Effector CD4-positive, alpha-beta T cell (primary cell): ENCODE measurements at regions not wholly inside any gene's neighbourhood (a gene's known extent, or its start where the extent isn't known, plus 50 kb on each side); places are given as distances from the start of the nearest gene placed in this dataset.

ENCODE experiments used
- DNase-seq: peaks from one replicate; pipeline ENCODE4 v3.0.0-alpha.2; 2020

GRCh38 chr10:6343305-6344010, 140.7 kb downstream of the PFKFB3 start:
- no peak for DNase-seq

DNA sequence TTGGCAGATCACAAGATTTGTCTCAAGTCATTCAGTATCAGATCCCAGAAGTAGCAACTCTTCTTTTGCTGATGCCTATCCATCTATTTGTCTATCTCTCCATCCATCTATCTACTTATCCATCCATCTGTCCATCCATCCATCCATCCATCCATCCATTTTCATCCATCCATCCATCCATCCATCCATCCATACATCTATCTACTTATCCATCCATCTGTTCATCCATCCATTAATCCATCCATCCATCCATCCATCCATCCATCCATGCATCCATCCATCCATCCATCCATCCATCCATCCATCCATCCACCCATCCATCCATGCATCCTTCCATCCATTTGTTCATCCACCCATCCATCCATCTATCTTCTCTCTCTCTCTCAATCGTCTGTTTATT, 142.7 kb downstream of the PFKFB3 start:
- no peak for DNase-seq

DNA sequence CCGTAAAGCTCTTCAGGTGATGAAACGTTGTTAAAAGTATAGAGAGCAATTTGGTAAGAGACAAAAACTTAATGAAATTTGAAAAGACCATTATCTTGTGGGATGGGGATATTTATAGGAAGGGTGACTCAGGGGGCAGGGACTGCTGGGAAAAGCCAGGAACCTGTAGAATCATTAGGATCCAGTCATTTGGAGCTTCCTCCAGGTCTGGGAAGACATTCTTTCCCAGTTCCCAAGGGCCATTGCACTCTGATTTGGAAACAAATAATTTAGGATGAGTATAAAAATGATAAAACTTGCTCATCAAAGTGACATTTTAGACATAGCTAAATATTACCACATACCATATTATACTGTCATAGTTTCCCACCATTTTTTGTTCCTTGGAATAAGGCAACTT, 143.9 kb downstream of the PFKFB3 start:
- DNase-seq, result no peak

- DNase-seq, result peak; percentile 51
These were observed 144.7 kb downstream of the PFKFB3 start for GRCh38 chr10:6347391-6347951.

DNA sequence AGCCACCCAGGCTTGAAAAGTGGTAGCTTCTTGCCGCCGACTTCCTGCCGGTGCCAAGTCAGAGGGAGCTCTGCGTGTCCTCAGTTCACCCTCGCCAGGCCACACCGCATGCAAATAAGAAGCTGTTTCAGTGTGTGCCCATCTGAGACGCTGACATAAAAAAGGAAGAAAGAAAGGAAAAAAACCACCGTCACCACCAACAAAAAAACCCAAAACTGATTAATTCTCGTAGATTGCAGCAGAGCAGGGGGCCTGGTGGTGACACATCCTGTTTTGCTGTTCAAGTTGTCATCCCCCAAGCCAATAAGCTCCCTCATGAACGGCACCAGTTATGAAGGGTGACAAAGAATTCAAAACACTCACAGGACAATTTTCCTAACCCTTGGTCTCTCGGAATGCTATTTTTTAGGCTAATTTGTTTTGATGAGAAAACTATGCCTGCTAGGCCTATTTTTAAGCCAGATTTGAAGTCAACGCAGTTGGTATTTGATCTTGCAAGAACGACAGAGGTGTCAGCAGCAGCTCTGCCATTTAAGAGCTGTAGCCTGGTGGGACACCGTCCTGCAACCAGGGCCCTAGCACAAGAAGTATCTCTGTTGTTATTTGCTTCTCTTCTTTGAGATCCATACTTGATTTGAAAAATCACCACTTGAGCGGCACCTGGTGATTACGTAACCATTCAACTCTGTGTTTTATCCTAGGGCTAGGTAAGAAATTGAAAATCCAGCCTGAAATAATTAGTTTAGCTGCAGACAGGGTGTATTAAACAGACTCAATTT, 145.6 kb downstream of the PFKFB3 start:
- peak; percentile 76 for DNase-seq

- no peak for DNase-seq
These were observed 147.3 kb downstream of the PFKFB3 start for GRCh38 chr10:6349846-6350535.

DNA sequence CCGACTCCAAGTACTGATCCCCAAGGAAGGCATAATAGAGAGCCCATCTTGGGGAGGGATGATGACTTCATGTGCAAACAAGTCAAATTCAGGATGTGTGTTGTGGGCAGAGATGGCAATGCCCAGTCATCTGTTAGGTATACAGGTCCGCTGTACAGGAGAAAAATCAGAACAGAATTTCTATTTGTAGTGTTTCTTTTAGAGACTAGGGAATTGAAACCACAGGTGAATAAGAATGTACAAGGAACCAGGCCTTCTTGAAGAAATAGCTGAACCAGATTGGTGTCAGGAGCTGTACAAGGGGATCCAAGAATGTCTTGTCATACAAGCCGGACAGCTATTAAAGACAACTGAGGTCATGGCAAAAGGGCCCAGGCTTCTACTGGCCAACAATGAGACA, 147.9 kb downstream of the PFKFB3 start:
- no peak for DNase-seq

DNA sequence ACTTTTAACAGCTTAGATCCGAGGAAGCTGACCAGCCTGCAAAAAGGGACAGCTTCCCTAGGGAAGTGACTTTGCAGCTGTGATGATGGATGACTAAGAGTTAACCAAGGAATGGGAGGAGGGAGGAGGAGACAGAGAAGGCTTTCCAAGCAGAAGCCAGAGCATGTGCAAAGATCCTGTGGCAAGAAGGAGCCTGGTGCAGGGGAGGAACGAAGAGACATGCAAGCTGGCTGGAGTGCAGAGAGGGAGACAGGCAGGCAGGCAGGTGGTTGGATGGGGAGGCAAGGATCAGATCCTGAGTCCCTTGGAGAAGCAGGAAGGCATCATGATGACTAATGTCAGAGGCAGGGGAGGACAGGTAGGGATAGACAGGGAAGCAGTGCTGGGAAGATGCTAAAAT, 148.8 kb downstream of the PFKFB3 start:
- no peak for DNase-seq

- DNase-seq, result no peak
These were observed 150.8 kb downstream of the PFKFB3 start for GRCh38 chr10:6353526-6353925.

GRCh38 chr10:6354168-6354772, 151.5 kb downstream of the PFKFB3 start:
- no peak for DNase-seq

DNA sequence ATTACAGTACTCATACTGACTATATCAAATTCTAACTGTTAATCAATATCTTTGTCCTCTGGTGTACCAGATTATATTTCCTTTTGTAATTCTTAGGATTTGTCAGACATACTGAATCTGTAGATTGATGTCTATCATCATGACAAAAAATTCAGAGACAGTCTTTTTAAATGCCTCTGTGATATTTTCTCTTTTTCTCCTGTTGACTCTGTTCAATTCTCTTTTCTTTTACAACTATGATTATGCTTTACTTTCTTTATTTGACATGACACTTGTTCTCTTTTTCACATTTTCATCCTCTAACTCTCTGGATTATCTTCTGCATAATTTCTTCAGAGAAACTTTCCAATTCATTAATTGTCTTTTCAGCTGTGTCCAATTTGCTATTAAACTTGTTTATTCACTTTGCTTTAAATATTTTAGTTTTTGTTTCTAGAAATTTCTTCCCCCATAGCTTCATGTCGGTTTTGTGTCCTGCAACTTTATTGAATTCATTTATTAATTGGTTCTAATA, 153.6 kb downstream of the PFKFB3 start:
- no peak for DNase-seq

DNA sequence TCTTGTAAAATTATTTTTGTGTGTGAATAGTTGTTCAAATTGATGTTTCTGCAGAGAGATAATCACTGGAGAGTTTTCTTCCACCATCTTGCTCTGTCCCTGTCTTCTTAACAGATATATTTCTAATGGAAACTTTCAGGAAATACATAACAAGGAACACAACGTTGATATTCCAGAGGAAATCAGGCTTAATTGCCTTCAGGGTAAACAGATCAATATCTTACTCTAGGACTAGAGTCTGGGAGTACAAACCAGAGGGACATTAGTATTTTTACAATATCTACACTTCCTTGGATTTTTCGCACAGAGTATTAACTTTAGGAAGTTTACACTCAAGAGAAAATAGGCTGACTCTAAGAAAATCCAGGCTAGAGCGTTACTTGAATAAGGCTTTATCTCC, 159.1 kb downstream of the PFKFB3 start:
- no peak for DNase-seq

DNA sequence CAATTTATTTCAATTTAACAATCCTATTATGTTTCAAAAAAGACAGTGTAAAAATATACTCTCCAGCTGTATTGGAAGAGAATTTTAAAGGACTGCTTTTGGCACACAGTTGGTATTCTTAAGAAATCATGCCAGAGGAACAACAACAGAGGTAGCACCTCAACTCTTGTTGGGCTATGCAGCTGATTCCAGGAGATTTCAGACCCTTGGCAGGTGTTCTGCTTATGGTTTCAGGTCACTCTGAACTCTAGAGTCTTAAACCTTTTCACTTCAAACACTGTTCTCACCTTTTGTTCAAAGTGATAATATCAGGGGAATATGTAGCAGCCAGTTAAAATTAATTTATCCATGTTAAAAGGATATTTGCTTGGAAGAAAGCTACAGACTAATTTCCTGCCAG, 160.1 kb downstream of the PFKFB3 start:
- DNase-seq, result no peak

GRCh38 chr10:6363511-6363910, 160.8 kb downstream of the PFKFB3 start:
- DNase-seq, result no peak

DNA sequence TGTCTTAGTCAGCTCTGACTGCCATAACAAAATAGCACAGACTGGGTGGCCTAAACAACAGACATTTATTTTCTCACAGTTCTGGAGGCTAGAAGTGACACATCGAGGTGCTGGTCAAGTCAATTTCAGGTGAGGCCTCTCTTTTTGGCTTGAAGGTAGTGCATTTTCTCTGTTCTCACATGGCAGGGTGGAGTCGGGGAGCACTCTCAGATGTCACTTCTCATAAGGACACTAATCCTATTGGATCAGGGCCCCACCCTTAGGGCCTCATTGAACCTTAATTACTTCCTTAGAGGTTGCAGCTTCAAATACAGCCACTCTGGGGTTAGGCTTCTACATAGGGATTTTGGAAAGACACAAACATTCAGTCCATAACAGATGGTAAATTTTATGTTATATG, 161.6 kb downstream of the PFKFB3 start:
- no peak for DNase-seq

DNA sequence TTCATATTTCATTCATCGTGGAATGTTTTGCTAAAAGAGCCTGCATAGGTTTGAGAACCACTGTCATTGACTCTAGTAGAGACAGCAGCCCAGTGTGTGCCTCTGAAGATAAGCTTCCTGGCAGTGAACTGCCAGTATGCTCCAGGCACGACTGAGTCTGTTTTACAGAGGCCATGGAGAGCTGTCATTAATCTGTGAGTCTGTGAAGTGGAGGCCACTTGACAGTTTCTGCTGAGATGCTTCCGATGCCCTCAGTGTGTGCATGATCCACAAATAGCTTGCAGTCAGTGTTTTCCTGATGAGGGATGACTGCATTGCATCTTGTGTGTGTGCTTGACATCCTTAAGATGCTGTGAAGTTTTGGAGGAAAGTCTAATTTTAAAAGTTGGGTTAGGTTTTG, 162.2 kb downstream of the PFKFB3 start:
- DNase-seq, result no peak

DNA sequence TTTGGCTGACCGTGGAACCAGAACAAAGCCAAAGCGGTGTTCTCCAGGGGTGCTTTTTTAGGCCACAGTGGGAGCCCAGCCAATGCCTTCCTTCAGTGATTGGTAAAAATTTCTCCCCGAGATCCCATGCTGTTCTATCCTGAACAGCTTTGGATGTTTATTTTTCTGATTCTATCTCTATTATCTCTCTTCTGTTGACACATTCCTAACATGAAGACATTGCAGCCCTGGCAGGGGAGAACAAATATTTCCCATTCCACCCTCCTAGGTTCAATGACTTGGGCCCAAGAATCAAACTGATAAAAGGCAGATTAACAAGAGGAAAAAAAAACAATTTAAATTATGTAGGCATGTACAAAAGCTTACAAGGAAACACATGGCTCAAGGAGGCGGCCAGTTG, 162.7 kb downstream of the PFKFB3 start:
- DNase-seq, result no peak
